DMS53 (cell line): ENCODE measurements at regions not wholly inside any gene's neighbourhood (a gene's known extent, or its start where the extent isn't known, plus 50 kb on each side); places are given as distances from the start of the nearest gene placed in this dataset.

Experiments
- DNase-seq: peaks from one replicate; lab custom pipeline; 2025; lab: John Stamatoyannopoulos, UW

DNA sequence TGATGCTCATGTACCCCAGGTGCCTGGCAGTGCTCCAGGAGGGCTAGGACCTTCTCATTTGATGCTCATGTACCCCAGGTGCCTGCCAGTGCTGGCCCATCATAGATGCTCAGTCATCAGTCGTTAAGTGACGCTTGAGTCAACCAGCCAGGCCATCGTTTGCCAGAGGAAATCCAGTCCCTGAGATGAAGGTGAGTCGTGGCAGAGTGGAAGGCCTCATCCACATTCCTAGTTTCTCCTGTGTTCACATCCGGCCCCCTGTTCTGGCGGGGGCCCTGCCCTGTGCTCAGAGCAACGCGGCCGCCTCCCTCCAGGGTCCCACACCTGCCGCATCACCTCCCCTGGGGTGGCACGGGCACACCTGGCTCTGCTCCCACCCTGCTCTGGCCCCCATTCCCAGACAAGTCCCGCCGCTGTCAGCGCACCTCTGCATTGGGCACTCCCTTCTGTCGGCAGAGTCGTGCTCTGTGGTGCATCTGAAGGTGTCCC is 279.9 kb downstream of the BRD1 start:
- DNase-seq, result no peak

DNA sequence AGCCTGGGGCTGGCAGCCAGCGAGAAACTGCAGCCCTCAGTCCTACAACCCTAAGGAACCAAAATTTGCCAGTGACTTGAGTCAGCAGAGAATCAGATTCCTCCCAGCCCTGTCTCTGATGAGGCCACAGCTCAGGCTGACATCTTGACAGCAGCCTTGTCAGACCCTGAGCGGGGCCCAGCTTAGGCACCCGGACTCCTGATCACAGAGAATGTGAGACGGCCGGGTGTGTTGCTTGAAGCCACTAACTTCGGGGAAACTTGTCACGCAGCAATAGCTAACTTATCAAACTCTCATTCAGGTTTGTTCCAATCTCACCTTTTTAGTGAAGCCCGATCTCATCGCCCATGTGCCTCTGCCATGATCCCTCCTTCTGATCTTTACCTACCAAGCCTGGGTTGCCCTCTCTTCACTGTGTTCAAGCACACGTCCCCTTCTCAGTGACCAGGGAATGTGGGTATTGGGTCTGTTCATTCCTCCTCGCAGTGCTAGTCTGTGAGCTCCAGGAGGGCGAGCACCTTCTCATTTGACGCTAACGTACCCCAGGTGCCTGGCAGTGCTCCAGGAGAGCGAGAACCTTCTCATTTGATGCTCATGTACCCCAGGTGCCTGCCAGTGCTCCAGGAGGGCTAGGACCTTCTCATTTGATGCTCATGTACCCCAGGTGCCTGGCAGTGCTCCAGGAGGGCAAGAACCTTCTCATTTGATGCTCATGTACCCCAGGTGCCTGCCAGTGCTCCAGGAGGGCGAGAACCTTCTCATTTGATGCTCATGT is 280.7 kb downstream of the BRD1 start:
- no peak for DNase-seq

DNA sequence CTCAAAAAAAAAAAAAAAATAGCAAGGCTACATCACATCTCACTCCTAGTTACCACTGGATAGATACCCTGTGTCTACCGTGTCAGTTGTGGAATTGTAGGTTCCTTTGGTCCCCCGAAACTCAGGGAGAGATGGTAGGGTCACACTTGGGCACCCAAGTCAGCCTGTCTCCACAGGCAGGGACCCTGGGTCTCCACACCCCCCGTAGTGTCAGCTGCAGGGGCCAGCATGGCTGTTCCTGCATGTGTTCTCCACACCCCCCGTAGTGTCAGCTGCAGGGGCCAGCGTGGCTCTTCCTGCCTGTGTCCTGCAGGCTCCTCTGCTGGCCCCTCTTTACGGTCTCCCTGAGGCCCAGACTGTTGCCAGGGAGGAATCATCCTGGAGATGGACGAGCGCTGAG is 282.1 kb downstream of the BRD1 start:
- no peak for DNase-seq

DNA sequence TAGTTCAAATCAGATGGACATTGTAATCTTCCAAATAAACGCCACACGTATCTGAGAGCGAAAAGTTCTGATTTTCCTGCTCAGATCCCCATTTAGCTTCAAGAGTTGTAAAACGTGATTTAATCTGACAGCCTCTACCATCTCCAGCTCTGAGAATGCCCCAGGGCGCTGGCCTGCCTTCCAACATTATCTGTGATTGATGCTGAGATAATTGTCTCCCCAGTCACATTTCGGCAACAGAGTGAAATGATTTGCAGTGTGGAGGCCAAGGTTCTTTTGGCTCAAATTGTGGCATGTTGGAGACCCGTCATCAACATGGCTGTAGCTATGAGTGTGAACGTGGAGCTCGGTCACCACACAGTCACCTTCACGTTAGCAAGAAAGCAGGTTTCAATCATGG is 283.4 kb downstream of the BRD1 start:
- no peak for DNase-seq

DNA sequence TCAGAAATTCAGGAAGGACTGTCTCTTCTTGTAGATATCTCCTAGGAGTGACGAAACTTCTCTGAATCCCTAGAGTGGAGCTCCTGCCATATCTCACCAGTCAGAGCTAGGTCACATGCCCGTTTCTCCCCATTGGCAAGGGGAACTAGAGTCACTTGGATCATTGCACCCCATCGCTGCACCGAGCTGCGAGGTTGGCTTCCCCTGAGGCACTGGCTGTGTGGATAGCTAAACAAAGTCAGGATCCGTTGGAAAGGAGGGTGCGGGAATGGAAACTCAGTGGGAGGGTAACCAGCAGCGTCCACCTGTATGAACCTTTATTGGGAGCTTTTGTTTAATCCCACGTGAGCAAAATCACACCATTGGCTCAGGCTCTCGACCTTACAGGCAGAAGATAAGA is 283.8 kb downstream of the BRD1 start:
- no peak for DNase-seq

- DNase-seq, result no peak
Observed at GRCh38 chr22:49541693-49542230, 285.9 kb downstream of the BRD1 start.

DNA sequence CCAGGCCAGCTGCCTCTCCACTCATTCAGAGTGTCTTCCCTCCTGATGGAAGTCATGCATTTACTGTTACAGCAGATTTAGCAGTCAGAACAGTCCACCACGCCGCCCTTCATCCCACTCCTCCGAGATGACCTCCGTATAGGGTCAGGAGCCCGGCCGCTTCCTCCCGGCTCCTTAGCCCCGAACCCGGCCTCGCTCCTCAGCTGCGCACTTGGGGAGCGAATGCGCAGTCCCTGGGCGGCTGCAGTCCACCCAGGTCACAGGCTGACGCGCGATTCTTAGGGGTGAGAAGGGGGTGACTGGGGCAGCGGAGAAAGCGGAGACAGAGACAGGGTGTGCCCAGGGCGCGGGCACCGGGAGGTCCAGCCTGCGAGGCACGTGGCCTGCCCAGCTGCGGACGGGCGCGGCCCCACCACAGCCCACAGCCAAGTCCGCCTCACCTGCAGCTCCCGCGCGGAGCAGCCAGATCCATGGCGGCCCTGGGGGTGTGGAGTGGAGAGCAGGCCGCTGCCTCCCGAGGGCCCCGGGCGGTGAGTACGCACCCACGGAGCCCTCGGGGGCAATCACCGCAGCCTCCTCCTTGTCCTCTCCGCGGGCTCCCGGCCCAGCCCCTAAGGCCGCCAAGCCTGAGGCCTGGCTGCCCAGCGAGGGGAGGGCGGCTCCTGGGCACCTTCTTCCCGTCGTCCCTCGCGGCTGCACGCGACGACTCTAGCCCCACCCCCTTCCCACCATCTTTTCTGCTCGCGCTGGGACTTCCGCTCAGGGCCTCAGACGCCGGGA is 286.6 kb downstream of the BRD1 start:
- no peak for DNase-seq

- DNase-seq, result no peak
Observed at GRCh38 chr22:49540084-49540912, 287.4 kb downstream of the BRD1 start.

DNA sequence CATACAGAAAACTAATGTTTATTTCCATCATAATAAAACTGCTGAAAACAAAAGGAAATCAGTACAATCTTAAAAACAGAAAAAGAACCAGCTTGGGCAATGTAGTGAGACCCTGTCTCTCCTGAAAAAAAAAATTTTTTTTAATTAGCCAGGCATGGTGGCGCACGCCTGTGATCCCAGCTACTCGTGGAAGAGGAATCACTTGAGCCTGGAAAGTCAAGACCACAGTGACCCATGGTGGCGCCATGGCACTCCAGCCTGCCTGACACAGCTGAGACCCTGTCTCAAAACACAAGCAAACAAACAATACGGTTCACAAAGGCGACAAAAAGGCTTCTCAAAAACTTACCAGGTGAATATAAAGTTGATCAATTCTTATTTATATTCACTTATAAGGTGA is 289.7 kb downstream of the BRD1 start:
- DNase-seq, result no peak

- no peak for DNase-seq
Observed at GRCh38 chr22:49536571-49537131, 291.0 kb downstream of the BRD1 start.

GRCh38 chr22:49535527-49536125 is 292.0 kb downstream of the BRD1 start:
- DNase-seq, result no peak

DNA sequence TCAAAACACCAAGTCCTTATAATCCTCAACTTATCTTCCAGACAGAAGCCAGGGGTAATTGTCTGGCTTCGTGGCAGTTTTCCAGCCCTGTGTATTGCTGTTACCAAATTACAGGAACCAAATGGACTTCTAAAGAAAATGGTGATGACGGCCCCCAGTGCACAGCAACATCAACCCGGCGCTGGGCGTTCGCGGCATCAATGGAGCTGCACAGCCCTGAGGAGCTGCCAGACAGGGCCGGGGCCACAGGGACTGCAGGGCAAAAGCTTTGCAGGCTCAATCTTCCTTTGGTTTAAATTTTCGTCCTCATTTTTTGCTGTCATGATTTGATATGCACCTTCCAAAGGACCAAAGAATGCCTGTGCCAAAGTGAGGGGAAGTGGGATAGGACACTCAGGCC is 292.5 kb downstream of the BRD1 start:
- DNase-seq, result no peak

DNA sequence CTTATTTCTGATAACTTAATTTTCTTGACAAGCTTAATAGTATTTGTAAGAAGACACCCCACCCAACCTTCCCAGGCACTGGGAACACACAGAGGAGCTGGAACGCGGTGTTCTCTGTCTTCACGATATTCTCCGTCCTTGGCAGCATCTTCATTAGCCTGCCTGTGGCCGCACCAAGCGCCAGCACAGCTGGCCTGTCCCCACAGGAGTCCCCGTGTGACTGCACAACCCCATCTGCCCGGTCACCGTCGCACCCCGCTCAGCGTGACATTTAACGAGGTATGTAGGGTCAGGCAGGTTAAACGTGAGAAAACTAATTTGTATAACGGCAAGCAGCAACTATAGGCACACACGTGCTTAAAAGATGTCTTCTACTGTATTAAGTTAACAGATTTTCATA is 293.3 kb downstream of the BRD1 start:
- DNase-seq, result no peak

- no peak for DNase-seq
Observed at GRCh38 chr22:49533886-49534285, 293.8 kb downstream of the BRD1 start.

- DNase-seq, result no peak
Observed at GRCh38 chr22:49532869-49533802, 294.5 kb downstream of the BRD1 start.

DNA sequence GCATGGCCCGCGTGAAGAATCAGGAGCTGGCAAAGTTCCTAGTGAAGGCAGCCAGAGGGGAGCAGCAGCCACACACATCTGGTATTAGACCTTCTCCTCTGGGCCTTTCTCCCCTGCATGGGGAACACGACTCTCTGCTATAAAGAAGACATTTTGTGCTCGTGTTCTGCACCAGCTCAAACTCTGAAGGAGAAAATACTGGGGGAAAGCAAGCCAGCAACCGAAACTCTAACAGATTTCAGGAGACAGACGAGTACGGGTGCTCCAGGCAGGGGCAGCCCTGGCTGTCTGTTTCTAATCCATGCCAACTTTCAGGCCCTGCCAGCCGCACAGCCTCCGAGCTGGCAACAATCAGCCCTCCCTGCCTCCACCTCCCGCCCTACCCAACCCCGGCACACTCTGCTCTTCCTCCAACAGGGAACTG is 296.3 kb downstream of the BRD1 start:
- DNase-seq, result no peak

GRCh38 chr22:49530671-49531367 is 296.9 kb downstream of the BRD1 start:
- no peak for DNase-seq

DNA sequence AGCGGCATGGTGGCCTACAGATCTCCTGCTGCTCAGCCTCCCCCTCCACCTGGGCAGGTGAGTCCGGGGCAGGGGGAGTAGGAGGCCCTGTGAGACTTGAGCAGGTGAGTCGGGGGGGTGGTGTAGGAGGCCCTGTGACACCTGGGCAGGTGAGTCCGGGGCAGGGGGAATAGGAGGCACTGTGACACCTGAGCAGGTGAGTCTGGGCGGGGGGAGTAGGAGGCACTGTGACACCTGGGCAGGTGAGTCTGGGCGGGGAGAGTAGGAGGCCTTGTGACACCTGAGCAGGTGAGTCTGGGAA is 299.3 kb downstream of the BRD1 start:
- no peak for DNase-seq

GRCh38 chr22:49527611-49528419 is 299.9 kb downstream of the BRD1 start:
- DNase-seq, result no peak
